Fibroblast of pulmonary artery (primary cell): ENCODE measurements at regions not wholly inside any gene's neighbourhood (a gene's known extent, or its start where the extent isn't known, plus 50 kb on each side); places are given as distances from the start of the nearest gene placed in this dataset.

Experiments
- DNase-seq: peaks from one replicate; pipeline ENCODE4 v3.0.0-alpha.2; 2010; ENCODE audit warnings: low read depth
- H3K4me3 ChIP-seq: replicated peaks from 2 replicates; pipeline ENCODE4 v1.5.1; 2011; ENCODE audit warnings: low read depth, mild to moderate bottlenecking, control low read depth, low read length, moderate library complexity
- TF ChIP-seq, protein P1 (sequence below): IDR thresholded peaks from 2 replicates; pipeline ENCODE4 v1.5.1; 2011; ENCODE audit warnings: mild to moderate bottlenecking, control low read depth, low read length, inconsistent platforms; ENCODE audit errors: missing control alignments

DNA sequence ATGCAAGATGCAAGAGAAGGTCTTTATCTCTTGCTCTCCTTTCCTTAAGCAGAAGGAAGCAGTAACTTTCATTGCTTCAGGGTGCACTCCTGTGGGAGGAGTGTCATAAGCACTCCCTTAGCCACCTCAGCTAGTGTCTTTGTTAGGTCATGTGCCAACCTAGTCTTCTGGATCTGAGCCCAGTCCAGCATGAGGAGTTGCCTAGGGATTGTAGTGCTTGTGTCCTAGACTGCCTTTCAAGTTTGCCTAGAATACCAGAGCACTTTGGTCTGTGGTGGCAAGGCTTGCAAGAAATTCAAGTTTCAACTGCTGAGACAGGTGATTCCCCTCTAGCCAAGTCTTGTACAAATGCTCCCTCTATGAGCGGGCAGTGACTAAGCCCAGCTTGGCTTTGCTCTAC, 633.6 kb downstream of the ZNF385D start:
- TF ChIP-seq, protein P1, sequence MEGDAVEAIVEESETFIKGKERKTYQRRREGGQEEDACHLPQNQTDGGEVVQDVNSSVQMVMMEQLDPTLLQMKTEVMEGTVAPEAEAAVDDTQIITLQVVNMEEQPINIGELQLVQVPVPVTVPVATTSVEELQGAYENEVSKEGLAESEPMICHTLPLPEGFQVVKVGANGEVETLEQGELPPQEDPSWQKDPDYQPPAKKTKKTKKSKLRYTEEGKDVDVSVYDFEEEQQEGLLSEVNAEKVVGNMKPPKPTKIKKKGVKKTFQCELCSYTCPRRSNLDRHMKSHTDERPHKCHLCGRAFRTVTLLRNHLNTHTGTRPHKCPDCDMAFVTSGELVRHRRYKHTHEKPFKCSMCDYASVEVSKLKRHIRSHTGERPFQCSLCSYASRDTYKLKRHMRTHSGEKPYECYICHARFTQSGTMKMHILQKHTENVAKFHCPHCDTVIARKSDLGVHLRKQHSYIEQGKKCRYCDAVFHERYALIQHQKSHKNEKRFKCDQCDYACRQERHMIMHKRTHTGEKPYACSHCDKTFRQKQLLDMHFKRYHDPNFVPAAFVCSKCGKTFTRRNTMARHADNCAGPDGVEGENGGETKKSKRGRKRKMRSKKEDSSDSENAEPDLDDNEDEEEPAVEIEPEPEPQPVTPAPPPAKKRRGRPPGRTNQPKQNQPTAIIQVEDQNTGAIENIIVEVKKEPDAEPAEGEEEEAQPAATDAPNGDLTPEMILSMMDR = no peak
- H3K4me3 ChIP-seq = no peak overlapping the region
- no peak for DNase-seq

DNA sequence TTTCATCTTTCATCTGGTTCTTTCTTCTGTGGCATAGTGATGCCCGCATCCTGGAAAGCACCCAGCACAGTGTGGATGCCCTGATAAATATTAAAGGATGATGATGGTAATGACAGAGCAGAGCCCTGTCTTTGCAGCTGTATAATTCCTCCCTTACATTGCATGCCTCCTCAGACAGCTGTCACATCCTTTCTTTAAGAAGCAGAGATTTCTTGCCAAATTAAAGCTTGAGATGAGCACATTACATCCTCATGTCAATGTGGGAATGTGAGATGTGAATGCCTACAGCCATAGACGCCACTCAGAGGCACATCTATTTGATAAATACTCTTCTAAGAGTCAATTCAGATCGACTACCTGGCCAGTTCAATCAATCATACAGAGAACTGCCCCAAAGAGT, 642.0 kb downstream of the ZNF385D start:
- TF ChIP-seq, protein P1 = no peak
- DNase-seq = no peak
- H3K4me3 ChIP-seq = no peak overlapping the region

DNA sequence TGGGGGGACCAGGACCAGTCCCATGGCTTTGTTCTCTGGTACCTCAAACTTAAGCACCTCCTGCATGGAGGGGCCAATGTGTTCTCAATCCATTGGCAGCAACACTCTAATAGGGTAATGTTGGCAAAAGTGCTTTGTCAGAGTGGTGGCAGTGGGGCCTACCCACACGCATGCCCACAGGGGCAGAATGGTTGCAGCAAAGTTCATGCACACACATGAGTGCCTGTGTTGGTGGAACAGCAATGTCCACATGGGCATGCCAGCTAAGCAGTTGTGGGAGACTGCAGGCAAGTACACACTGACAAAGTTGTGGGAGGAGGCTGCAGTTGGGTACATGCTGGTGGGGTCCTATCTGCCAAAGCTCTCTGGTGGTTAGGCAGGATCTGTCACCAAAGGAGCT, 645.2 kb downstream of the ZNF385D start:
- DNase-seq = no peak
- no peak overlapping the region for H3K4me3 ChIP-seq
- TF ChIP-seq, protein P1 = no peak

DNA sequence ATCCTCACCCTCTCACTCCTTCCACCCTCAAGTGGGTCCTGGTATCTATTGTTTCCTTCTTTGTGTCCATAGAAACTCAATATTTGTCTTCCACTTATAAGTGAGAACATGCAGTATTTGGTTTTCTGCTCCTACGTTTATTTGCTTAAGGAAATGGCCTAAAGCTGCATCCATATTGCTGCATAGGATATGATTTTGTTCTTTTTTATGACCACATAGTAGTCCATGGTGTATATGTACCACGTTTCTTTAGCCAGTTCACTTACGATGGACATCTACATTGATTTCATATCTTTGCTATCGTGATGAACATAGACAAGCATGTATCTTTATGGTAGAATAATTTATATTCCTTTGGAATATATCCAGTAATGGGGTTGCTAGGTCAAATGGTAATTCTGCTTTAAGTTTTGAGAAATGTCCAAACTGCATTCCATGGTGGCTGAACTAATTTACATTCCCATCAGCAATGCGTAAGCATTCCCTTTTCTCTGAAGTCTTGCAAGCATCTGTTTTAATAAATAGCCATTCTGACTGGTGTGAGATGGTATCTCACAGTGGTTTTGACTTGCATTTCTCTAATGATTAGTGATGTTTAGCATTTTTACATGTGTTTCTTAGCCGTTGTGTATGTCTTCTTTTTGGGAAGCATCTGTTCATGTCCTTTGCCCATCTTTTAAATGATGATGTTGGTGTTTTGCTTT, 650.2 kb downstream of the ZNF385D start:
- TF ChIP-seq, protein P1 = no peak
- DNase-seq = no peak
- no peak overlapping the region for H3K4me3 ChIP-seq

DNA sequence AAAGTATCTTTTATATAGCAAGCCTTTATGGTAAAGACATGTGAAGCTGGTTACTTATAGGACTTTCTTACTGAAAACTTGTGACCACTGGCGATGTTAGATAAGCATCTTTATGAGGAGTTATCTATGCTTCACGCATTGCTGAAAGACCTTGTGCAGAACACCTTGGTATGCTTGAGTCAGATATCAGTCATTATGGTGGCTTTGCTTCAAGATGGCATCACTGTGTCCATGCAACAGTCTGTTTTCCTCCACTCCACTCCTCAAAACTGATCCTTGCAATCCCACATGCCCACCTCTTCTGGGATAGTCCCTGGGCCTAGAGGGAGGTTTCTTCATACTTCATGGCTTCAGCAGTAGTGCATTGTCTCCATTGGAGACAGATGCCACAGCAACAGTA, 656.3 kb downstream of the ZNF385D start:
- no peak for DNase-seq
- H3K4me3 ChIP-seq = no peak overlapping the region
- TF ChIP-seq, protein P1 = no peak

DNA sequence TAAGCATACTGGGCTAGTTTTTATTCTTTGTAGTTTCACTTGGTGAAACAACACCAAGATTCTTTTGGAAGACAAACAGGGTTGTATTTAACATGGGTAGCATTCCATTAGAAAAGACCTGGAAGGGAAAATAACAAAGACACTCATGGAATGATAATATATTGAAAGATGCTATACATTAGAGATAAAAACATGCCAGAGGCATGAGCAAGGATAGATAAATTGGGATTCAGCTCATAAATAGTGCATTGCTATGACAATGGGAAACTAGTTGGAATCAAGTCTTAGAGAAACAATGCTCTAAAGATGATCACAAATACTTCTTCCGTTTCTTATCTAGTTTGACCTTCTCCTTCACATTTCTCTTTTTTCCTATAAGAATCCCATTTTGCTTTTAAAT, 677.4 kb downstream of the ZNF385D start:
- H3K4me3 ChIP-seq = no peak overlapping the region
- TF ChIP-seq, protein P1 = no peak
- no peak for DNase-seq
